ENCODE measurements at regions not wholly inside any gene's neighbourhood (a gene's known extent, or its start where the extent isn't known, plus 50 kb on each side); places are given as distances from the start of the nearest gene placed in this dataset.
"Not testable (repeated sequence)": the region's sequence is repeated elsewhere in the genome, so short reads cannot be mapped to it uniquely, and the experiment has no call there.

GRCh38 chr3:110888625-110889375 is 182.8 kb upstream of the NECTIN3 start:
- not testable (repeated sequence) for DNase-seq

- DNase-seq: not testable (repeated sequence)
Measured at GRCh38 chr3:110889376-110889699, 182.3 kb upstream of the NECTIN3 start.

GRCh38 chr3:110894574-110894973 is 177.0 kb upstream of the NECTIN3 start:
- no peak for DNase-seq

- no peak for DNase-seq
Measured at GRCh38 chr3:110895054-110895453, 176.6 kb upstream of the NECTIN3 start.

- DNase-seq: no peak
Measured at GRCh38 chr3:110897046-110897445, 174.6 kb upstream of the NECTIN3 start.

GRCh38 chr3:110900576-110900975 is 171.0 kb upstream of the NECTIN3 start:
- no peak for DNase-seq

GRCh38 chr3:110901536-110901935 is 170.1 kb upstream of the NECTIN3 start:
- no peak for DNase-seq

GRCh38 chr3:110902453-110903085 is 169.0 kb upstream of the NECTIN3 start:
- no peak for DNase-seq

GRCh38 chr3:110903771-110904519 is 167.7 kb upstream of the NECTIN3 start:
- DNase-seq: no peak

GRCh38 chr3:110904520-110904890 is 167.1 kb upstream of the NECTIN3 start:
- DNase-seq: no peak

- DNase-seq: no peak
Measured at GRCh38 chr3:110905121-110905520, 166.5 kb upstream of the NECTIN3 start.

GRCh38 chr3:110909839-110910238 is 161.8 kb upstream of the NECTIN3 start:
- no peak for DNase-seq

- no peak for DNase-seq
Measured at GRCh38 chr3:110910346-110910955, 161.2 kb upstream of the NECTIN3 start.

GRCh38 chr3:110918963-110919362 is 152.7 kb upstream of the NECTIN3 start:
- no peak for DNase-seq

- DNase-seq: peak in 1 of 2 donors; percentile 5
Measured at GRCh38 chr3:110925798-110926197, 145.8 kb upstream of the NECTIN3 start.

- DNase-seq: no peak
Measured at GRCh38 chr3:110928016-110928662, 143.5 kb upstream of the NECTIN3 start.

GRCh38 chr3:110929816-110930215 is 141.8 kb upstream of the NECTIN3 start:
- DNase-seq: no peak

- no peak for DNase-seq
Measured at GRCh38 chr3:110932567-110932966, 139.0 kb upstream of the NECTIN3 start.

- DNase-seq: no peak
Measured at GRCh38 chr3:110933821-110934426, 137.7 kb upstream of the NECTIN3 start.

- DNase-seq: no peak
Measured at GRCh38 chr3:110938629-110939028, 133.0 kb upstream of the NECTIN3 start.

GRCh38 chr3:110940055-110940454 is 131.6 kb upstream of the NECTIN3 start:
- DNase-seq: no peak

- DNase-seq: no peak
Measured at GRCh38 chr3:110944782-110945181, 126.8 kb upstream of the NECTIN3 start.
